Panc1 (cell line): ENCODE measurements at regions not wholly inside any gene's neighbourhood (a gene's known extent, or its start where the extent isn't known, plus 50 kb on each side); places are given as distances from the start of the nearest gene placed in this dataset.
"Not testable (repeated sequence)": the region's sequence is repeated elsewhere in the genome, so short reads cannot be mapped to it uniquely, and the experiment has no call there.

Source experiments
- ATAC-seq: fragments of 200-7000 bp; cut with Tn5 transposase; 2 replicates; pipeline ENCODE4 v1.9.1; 2020; ENCODE audit warnings: mild to moderate bottlenecking, moderate library complexity
- BruUV-seq: library from RNA; stranded (reverse); fragments of 400-500 nt; replicated peaks from 2 replicates; lab custom pipeline; 2021; lab: Mats Ljungman, UMichigan
- CTCF ChIA-PET: fragments of 300-600 bp; sonication (Branson Sonifier 250); formaldehyde crosslinking; loops from one replicate; lab custom pipeline; 2022; ENCODE audit warnings: antibody characterized with exemption; lab: Charles Lee
- POLR2A ChIA-PET: fragments of 300-600 bp; sonication (Branson Sonifier 250); formaldehyde crosslinking; loops from one replicate; lab custom pipeline; 2022; ENCODE audit warnings: antibody characterized with exemption; lab: Charles Lee
- DNase-seq: peaks from one replicate; pipeline ENCODE4 v3.0.0-alpha.2; 2010; ENCODE audit warnings: low read depth, low spot score
- H3K27ac ChIP-seq: 2 replicates; pipeline ENCODE4 v1.5.1; 2011; ENCODE audit warnings: mild to moderate bottlenecking, low read length, inconsistent platforms
- H3K27me3 ChIP-seq: fragments of 200-500 bp; sonication (Bioruptor generic); 2 replicates; pipeline ENCODE4 v1.6.0; 2014; ENCODE audit warnings: low read length, inconsistent platforms; ENCODE audit not compliant: control insufficient read depth, insufficient read depth
- H3K36me3 ChIP-seq: fragments of 200-500 bp; sonication (Bioruptor generic); 2 replicates; pipeline ENCODE4 v1.5.1; 2014; ENCODE audit warnings: inconsistent platforms, mild to moderate bottlenecking, low read length, moderate library complexity; ENCODE audit not compliant: control insufficient read depth, insufficient read depth
- H3K4me1 ChIP-seq: 2 replicates; pipeline ENCODE4 v1.5.1; 2011; ENCODE audit warnings: inconsistent platforms, mild to moderate bottlenecking, low read length, moderate library complexity; ENCODE audit not compliant: control insufficient read depth, insufficient read depth
- H3K4me3 ChIP-seq, 2 experiments: 2 replicates each; pipeline ENCODE4 v1.5.1; 2011 to 2012; ENCODE audit warnings: low read depth in 2 of 2, low read length in 2 of 2, mild to moderate bottlenecking in 2 of 2, inconsistent platforms in 1 of 2, moderate library complexity in 1 of 2
- H3K9me3 ChIP-seq: fragments of 200-500 bp; sonication (Bioruptor generic); 2 replicates; pipeline ENCODE4 v1.5.1; 2014; ENCODE audit warnings: low read depth, mild to moderate bottlenecking, inconsistent platforms, low read length, moderate library complexity; ENCODE audit not compliant: control insufficient read depth, insufficient read depth
- CTCF ChIP-seq: fragments of 450-650 bp; IDR thresholded peaks from 2 replicates; pipeline ENCODE4 v1.5.1; 2017; ENCODE audit warnings: mild to moderate bottlenecking
- POLR2AphosphoS5 ChIP-seq: IDR thresholded peaks from 2 replicates; pipeline ENCODE4 v1.6.1; 2012; ENCODE audit warnings: mild to moderate bottlenecking, low read depth, low read length, moderate library complexity
- REST ChIP-seq, 2 experiments: IDR thresholded peaks; 2 replicates each; pipeline ENCODE4 v1.6.1; 2011 to 2012; ENCODE audit warnings: low read depth in 2 of 2, control low read depth in 1 of 2, low read length in 1 of 2, mild to moderate bottlenecking in 1 of 2, moderate library complexity in 1 of 2; ENCODE audit not compliant: insufficient read depth in 1 of 2
- SIN3A ChIP-seq: IDR thresholded peaks from 2 replicates; pipeline ENCODE4 v1.6.1; 2012; ENCODE audit warnings: low read depth, mild to moderate bottlenecking, low read length, moderate library complexity, borderline replicate concordance; ENCODE audit not compliant: insufficient read depth
- TCF7L2 ChIP-seq: IDR thresholded peaks from 2 replicates; pipeline ENCODE4 v1.6.1; 2011; ENCODE audit warnings: mild to moderate bottlenecking, low read depth, low read length, inconsistent platforms
- in situ Hi-C: cut with HindIII; loops from 2 replicates; pipeline ENCODE4 v1.10.0; 2016; ENCODE audit warnings: low sequenced_read_pairs, low pct_unique_long_range_greater_than_20kb
- intact Hi-C: fragments of 100-400 bp; cut with micrococcal nuclease; formaldehyde crosslinking; loops from one replicate; pipeline ENCODE4 v1.10.0; 2022; ENCODE audit not compliant: unreplicated experiment

GRCh38 chr4:122083351-122083750 lies 68.8 kb upstream of the BLTP1 start:
- Histone ChIP-seq H3K36me3 (no peaks in the 10 kb centered on the region), H3K4me1 (no peaks in the 10 kb centered on the region), H3K27me3 (no peaks in the 10 kb centered on the region; the same call in none of the 2 replicates), H3K27ac (no peak overlapping the region), H3K4me3 (no peak overlapping the region), H3K9me3 (no peaks in the 10 kb centered on the region)
- CTCF ChIA-PET = no interaction called here
- BruUV-seq = no TSS peak
- ATAC-seq = no peak
- intact Hi-C loops = no loop called here
- in situ Hi-C loops = no loop called here
- POLR2A ChIA-PET = no interaction called here
- TF ChIP-seq POLR2AphosphoS5 = no peak
- TF ChIP-seq REST (IDR thresholded peaks at IDR 0.05; ENCODE audit: insufficient read depth in 1 of 2, low read depth in 2 of 2, low read length in 1 of 2) = no peak
- no peak for TF ChIP-seq TCF7L2
- no peak for TF ChIP-seq CTCF
- no peak for TF ChIP-seq SIN3A
- DNase-seq = no peak

- in situ Hi-C loops = no loop called here
- no peak for DNase-seq
- Histone ChIP-seq H3K9me3 (no peaks in the 10 kb centered on the region), H3K27ac (no peak overlapping the region), H3K27me3 (no peaks in the 10 kb centered on the region; the same call in none of the 2 replicates), H3K4me3 (no peak overlapping the region), H3K4me1 (no peaks in the 10 kb centered on the region), H3K36me3 (no peaks in the 10 kb centered on the region)
- ChIA-PET POLR2A (no interaction called here), CTCF (interaction anchor here (0.6 kb wide), 1 partner anchor 890 kb away, joined by 3 read pairs; no protein-coding TSS in a partner anchor)
- no TSS peak for BruUV-seq
- no peak for ATAC-seq
- no peak for TF ChIP-seq TCF7L2
- no peak for TF ChIP-seq REST (IDR thresholded peaks at IDR 0.05; ENCODE audit: insufficient read depth in 1 of 2, low read depth in 2 of 2, low read length in 1 of 2)
- TF ChIP-seq CTCF = no peak
- no peak for TF ChIP-seq POLR2AphosphoS5
- no peak for TF ChIP-seq SIN3A
- intact Hi-C loops = no loop called here
These were observed 69.5 kb upstream of the BLTP1 start for GRCh38 chr4:122082661-122083060.

- BruUV-seq, CTCF ChIA-PET, intact Hi-C loops, in situ Hi-C loops, H3K4me1 ChIP-seq, POLR2A ChIA-PET, H3K9me3 ChIP-seq, ATAC-seq, H3K27ac ChIP-seq, DNase-seq, H3K36me3 ChIP-seq, H3K4me3 ChIP-seq, H3K27me3 ChIP-seq: not testable (repeated sequence)
These were observed 74.5 kb upstream of the BLTP1 start for GRCh38 chr4:122077653-122078052.

GRCh38 chr4:122076835-122077234 lies 75.3 kb upstream of the BLTP1 start:
- POLR2A ChIA-PET, H3K4me3 ChIP-seq, intact Hi-C loops, CTCF ChIA-PET, ATAC-seq, in situ Hi-C loops, DNase-seq, H3K9me3 ChIP-seq, H3K27me3 ChIP-seq, H3K4me1 ChIP-seq, H3K36me3 ChIP-seq, BruUV-seq, H3K27ac ChIP-seq: not testable (repeated sequence)
